ENCODE measurements at regions not wholly inside any gene's neighbourhood (a gene's known extent, or its start where the extent isn't known, plus 50 kb on each side); places are given as distances from the start of the nearest gene placed in this dataset.
"Not testable (repeated sequence)": the region's sequence is repeated elsewhere in the genome, so short reads cannot be mapped to it uniquely, and the experiment has no call there.

DNA sequence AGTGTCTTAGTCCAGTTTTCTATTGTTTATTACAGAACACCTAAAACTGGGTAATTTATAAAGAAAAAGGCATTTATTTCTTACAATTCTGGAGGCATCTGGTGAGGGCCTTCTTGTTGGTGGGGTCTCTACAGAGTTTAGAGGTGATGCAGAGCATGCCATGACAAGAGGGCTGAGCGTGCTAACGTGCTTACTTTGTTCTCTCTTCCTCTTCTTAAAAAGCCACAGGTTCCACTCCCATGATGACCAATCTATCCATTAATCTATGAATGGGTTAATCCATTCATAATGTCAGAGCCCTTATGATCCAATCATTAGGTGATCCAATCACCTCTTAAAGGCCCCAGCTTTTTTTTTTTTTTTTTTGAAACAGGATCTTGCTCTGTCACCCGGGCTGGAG is 291.5 kb upstream of the GALNTL6 start:
- no peak for DNase-seq

GRCh38 chr4:171519457-171519856 is 293.7 kb upstream of the GALNTL6 start:
- DNase-seq = no peak

DNA sequence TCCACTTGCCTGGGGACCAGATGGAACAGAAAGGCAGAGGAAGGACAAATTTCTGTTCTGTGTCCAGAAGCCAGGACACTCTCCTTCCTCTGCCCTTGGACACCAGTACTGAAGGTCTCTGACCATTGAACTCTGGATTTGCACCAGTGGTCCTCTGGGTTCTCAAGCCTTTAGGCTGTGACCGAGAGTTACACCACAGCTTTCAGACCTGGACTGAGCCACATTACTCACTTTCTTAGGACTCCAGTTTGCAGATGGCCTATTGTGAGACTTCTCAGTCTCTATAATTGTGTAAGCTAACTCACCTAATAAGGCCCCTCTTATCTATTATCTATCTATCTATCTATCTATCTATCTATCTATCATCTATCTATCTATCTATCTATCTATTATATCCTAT is 295.3 kb upstream of the GALNTL6 start:
- DNase-seq = no peak

- DNase-seq = no peak
These were observed 296.5 kb upstream of the GALNTL6 start for GRCh38 chr4:171516694-171517093.

- DNase-seq = no peak
These were observed 328.5 kb upstream of the GALNTL6 start for GRCh38 chr4:171484681-171485080.

- DNase-seq = no peak
These were observed 335.0 kb upstream of the GALNTL6 start for GRCh38 chr4:171478181-171478580.

- DNase-seq = not testable (repeated sequence)
These were observed 338.1 kb upstream of the GALNTL6 start for GRCh38 chr4:171475111-171475510.

DNA sequence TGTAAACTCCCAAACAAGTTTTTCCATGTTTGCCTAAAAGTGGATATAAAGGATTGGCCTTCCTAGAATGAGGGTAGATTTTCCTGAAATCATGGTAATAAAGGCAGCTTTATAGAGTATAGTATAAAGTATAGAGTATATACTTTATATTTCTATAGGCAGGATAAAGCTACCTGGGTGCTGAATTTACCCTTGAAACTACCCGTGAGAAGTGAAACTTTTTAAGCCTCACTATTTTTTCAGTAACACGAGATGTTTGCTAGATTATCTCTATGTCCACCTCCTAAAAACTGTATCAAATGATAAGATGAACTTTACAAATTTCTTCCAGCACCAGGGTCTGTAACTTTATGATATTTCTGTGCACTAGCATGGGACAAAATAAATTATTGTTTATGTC is 340.0 kb upstream of the GALNTL6 start:
- no peak for DNase-seq

GRCh38 chr4:171472230-171472629 is 341.0 kb upstream of the GALNTL6 start:
- no peak for DNase-seq

GRCh38 chr4:171464499-171464898 is 348.7 kb upstream of the GALNTL6 start:
- DNase-seq = no peak

DNA sequence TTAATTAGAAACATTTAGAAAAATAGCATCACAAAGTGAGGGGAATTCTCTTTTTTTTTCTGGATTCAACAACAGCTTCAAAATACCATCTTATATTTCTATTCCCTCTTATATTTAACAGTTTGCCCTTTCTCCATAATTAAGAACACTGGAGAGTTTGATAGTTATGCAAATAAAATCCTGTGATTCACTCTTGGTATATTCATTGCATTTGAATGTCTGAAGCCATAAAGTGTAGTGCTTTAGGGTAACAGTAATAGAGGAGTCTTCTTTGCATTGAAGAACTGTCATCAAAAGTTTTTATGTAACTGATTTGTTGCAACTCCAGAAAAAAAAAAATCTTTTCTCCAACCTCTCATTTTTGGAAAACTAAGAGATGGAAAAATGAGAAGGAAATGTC is 352.0 kb upstream of the GALNTL6 start:
- DNase-seq = no peak

GRCh38 chr4:171448919-171449481 is 364.2 kb upstream of the GALNTL6 start:
- no peak for DNase-seq

- no peak for DNase-seq
These were observed 364.8 kb upstream of the GALNTL6 start for GRCh38 chr4:171448358-171448757.

- DNase-seq = no peak
These were observed 371.8 kb upstream of the GALNTL6 start for GRCh38 chr4:171441300-171441941.

DNA sequence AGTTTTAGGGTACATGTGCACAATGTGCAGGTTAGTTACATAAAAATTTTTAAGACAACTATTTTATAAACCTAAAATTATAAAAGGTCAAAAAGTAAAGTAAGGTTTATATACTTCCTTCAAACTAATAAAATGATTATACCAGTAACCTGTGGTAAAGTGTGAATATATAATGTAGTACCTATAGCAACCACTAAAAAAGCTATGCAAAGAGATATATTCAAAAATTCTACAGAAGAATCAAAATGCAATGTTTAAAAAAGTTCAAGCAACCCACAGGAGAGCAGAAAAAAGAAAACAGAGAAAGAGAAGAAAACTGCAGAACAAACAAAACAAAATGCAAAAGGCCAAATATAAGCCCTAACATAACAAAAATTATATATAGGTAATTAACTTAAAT is 379.5 kb upstream of the GALNTL6 start:
- no peak for DNase-seq

DNA sequence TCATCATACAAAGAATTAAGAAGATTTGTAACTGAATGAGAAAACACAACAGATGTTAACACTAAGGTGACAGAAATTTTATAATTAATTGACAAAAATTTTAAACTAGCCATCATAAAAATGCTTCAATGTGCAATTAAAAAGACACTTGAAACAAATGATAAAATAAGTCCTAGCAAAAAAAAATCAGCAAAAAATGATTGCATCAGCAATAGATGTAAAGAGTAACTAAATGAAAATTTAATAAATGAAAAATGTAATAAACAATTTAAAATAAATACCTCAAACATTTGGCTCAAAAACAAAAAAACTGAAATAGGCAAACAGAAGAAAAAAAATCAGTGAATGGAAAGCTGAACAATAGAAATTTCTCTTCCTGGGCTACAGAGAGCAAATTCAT is 380.7 kb upstream of the GALNTL6 start:
- DNase-seq = no peak

DNA sequence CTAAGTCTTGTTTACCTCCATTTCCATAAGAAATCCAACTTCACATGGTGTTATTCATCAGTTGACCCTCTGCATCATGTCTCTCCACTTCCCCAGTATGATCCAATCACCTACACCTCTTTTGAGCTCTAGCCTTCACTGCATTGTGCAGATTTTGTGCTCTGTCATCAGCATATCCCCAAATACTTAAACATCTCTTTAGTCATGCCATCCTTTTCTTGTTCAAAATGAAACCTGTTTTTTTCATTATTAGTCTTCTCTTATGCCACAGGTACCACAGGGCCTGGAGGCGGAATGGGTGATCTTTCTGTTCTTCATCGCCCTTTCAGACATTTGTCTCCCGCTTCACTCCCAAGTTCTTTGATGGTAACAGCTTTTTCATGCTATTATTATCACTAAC is 382.7 kb upstream of the GALNTL6 start:
- DNase-seq = no peak

- DNase-seq = no peak
These were observed 416.0 kb upstream of the GALNTL6 start for GRCh38 chr4:171397175-171397574.

- DNase-seq = no peak
These were observed 422.6 kb upstream of the GALNTL6 start for GRCh38 chr4:171390626-171391025.

GRCh38 chr4:171378323-171378722 is 434.9 kb upstream of the GALNTL6 start:
- no peak for DNase-seq

- DNase-seq = no peak
These were observed 436.5 kb upstream of the GALNTL6 start for GRCh38 chr4:171376724-171377123.

DNA sequence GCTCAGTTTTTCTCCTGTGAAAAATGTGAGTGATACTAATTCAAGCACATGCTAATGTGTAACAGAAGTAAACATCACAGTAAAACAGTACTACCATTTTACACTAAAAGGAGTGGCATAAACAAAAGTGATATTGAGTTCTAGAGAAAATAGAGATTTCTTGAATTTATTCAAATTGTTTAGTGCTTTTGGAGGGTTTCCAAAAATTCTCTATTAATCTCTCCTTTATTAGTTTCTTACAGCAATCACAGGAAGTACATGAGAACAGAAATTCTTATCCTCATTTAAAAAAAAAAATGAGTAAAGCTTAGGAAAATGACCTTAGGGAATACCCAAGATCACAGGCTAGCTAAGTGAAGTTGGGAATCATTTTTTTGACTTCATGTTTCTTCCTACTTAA is 459.7 kb upstream of the GALNTL6 start:
- no peak for DNase-seq

DNA sequence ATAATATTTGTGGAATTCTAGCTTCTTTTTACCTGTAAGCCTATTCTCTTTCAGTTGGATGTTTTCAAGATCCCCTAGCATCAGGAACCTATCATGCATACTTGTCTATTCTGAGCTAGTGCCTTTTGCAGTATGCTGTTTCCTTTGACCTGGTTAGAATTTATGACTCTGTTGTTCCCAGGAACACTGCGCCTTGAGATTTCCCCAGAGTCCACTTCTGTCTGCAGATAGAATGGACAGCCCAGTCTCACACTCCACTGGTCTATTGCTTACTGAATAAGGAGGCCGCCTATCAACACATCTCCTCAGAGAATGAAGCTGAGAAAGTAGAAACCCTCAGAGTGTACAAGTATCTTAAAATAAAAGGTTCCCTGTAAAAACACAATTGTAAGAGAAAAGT is 465.1 kb upstream of the GALNTL6 start:
- no peak for DNase-seq

DNA sequence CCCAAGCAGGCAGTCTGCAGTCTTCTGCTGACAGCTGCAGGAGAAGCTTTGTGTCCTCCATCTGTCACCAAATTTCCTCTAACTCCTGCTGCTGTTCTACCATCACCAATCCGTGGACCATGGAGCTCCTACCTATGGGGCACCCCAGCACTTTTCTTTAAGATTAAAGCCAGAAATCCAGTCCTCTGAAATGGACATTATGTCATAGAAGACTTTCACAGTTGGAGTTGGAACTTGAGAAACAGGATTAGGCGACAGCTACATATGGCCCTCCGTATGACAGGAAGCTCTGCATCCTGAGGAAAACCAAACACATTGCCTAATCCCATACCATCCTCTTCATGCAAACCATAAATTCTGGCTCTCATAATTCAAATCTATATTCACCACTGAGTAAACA is 470.6 kb upstream of the GALNTL6 start:
- no peak for DNase-seq

- no peak for DNase-seq
These were observed 472.9 kb upstream of the GALNTL6 start for GRCh38 chr4:171340258-171340657.

All from NCI-H1436 treated with DMSO at 0.1 percent for 48 hours (cell line).